ENCODE measurements at regions not wholly inside any gene's neighbourhood (a gene's known extent, or its start where the extent isn't known, plus 50 kb on each side); places are given as distances from the start of the nearest gene placed in this dataset.

GRCh38 chr4:129623233-129623875 is 527.4 kb downstream of the C4orf33 start (continued):
- TF ChIP-seq CHD7 (IDR thresholded peaks at IDR 0.05; ENCODE audit: low read depth, low read length) = no peak
